Psoas muscle (tissue), 7 donors: ENCODE measurements at regions not wholly inside any gene's neighbourhood (a gene's known extent, or its start where the extent isn't known, plus 50 kb on each side); places are given as distances from the start of the nearest gene placed in this dataset.

Experiments
- ATAC-seq, 4 donors: fragments of 200-7000 bp; cut with Tn5 transposase; one replicate each; pipeline ENCODE4 v1.9.1; 2020; ENCODE audit warnings: moderate library complexity in 3 of 4, mild to moderate bottlenecking in 2 of 4
- DNase-seq, 2 donors: peaks; one replicate each; pipeline ENCODE4 v3.0.0-alpha.2; 2020
- H3K27ac ChIP-seq: fragments of 200-600 bp; one replicate; pipeline ENCODE4 v1.8.0; 2022
- H3K27me3 ChIP-seq, 3 donors: fragments of 200-600 bp in 1 of 3; one replicate each; pipeline versions ENCODE4 v1.6.1 to v1.8.0; 2013 to 2022; ENCODE audit warnings: low read length in 2 of 3, mild to moderate bottlenecking in 2 of 3, moderate library complexity in 1 of 3; ENCODE audit not compliant: insufficient read depth in 3 of 3
- H3K36me3 ChIP-seq, 2 donors: fragments of 200-600 bp in 1 of 2; one replicate each; pipeline versions ENCODE4 v1.6.1 to v1.8.0; 2013 to 2022; ENCODE audit warnings: low read depth in 1 of 2, mild to moderate bottlenecking in 1 of 2, moderate library complexity in 1 of 2; ENCODE audit not compliant: insufficient read depth in 1 of 2
- H3K4me1 ChIP-seq: fragments of 200-600 bp; one replicate; pipeline ENCODE4 v1.8.0; 2022
- H3K4me3 ChIP-seq: fragments of 200-600 bp; one replicate; pipeline ENCODE4 v1.8.0; 2022; ENCODE audit warnings: mild to moderate bottlenecking
- H3K9me3 ChIP-seq: fragments of 200-600 bp; one replicate; pipeline ENCODE4 v1.8.0; 2022
- WGBS, 3 donors: extraction: QIAGEN DNeasy Blood & Tissue Kit; methylation state at CpG; one replicate each; pipeline versions ENCODE4 v1.1.6 to v1.1.7; 2013; 5-methylcytosine and 5-hydroxymethylcytosine counted together
- intact Hi-C, 2 donors: fragments of 100-400 bp; cut with DNase I; formaldehyde crosslinking; loops; one replicate each; pipeline versions ENCODE4 v1.11.0 to v1.14.2; 2022
- TF ChIP-seq, protein P1 (sequence below): fragments of 200-600 bp; IDR thresholded peaks from one replicate; pipeline ENCODE4 v1.8.0; 2022; ENCODE audit warnings: antibody characterized with exemption
- donor health status: healthy with polysubstance abuse.
- donor health status: DM: no; HTN: no; CAD: no; lungs with moderate emphysema.
- donor health status: Bipolar disorder and iron deficiency.
- donor health status: healthy.
- donor health status: DM: yes; HTN: yes; CAD: no.
- donor health status: DM: no; HTN: no; CAD: no.
- donor health status: DM: yes; HTN: yes; CAD: no.

DNA sequence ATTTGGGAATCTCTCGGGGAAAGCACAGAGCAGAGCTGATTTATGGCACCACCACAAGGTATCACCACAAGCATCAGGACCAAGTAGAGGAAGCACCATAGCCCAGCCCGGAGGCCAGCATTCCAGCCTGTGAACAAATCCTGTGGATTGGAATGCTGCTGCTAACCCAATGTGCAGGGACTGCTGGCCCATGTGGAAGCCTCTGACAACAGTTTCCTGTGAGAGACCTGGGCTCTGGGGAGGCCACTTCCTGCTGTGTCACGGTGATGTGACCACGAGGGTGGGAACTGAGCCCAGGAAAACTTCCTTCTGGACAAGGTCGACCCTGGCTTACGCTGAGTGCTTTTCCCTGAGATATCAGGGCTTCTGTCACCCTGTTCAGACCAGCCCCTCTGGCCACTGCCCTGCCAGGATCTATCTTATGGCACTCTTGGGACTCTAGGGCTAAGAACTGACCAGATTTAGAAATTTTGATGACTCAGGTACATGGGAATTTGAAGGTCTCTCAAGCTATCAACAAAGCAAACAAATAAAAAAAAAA is 88.3 kb upstream of the NGF start:
- TF ChIP-seq, protein P1, sequence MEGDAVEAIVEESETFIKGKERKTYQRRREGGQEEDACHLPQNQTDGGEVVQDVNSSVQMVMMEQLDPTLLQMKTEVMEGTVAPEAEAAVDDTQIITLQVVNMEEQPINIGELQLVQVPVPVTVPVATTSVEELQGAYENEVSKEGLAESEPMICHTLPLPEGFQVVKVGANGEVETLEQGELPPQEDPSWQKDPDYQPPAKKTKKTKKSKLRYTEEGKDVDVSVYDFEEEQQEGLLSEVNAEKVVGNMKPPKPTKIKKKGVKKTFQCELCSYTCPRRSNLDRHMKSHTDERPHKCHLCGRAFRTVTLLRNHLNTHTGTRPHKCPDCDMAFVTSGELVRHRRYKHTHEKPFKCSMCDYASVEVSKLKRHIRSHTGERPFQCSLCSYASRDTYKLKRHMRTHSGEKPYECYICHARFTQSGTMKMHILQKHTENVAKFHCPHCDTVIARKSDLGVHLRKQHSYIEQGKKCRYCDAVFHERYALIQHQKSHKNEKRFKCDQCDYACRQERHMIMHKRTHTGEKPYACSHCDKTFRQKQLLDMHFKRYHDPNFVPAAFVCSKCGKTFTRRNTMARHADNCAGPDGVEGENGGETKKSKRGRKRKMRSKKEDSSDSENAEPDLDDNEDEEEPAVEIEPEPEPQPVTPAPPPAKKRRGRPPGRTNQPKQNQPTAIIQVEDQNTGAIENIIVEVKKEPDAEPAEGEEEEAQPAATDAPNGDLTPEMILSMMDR, result no peak
- Histone ChIP-seq H3K4me3 (no peak overlapping the region), H3K4me1 (no peaks in the 10 kb centered on the region), H3K36me3 (no peaks in the 10 kb centered on the region), H3K27ac (no peak overlapping the region), H3K27me3 (no peaks in the 10 kb centered on the region), H3K9me3 (no peaks in the 10 kb centered on the region)
- WGBS, 3 donors, result 46 to 51% (median 49%) methylated on average over 6 of the region's 6 CpGs
- intact Hi-C loops, result no loop called here
- ATAC-seq (peak; percentile 43 to 75 (median 58)), DNase-seq (peak; percentile 62 to 84)

DNA sequence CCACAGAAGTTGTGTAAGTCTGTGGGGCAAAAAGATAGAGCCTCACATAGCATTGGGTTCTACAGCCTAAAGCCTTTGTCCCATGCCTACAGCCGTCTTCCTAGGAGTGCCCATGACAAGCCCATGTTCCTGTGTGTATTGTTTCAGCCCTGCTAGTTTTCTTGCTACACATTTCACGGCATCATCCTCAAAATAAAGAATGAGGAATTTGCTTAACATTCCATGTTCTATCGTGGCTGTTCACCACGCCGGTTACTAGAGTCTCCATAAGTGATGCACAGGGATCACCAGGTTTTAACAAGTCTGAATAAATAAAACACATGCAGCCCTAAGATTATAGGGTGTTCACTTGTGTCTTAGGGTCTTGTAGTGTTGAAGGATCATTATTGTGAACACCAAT is 87.4 kb upstream of the NGF start:
- Histone ChIP-seq H3K36me3 (no peaks in the 10 kb centered on the region), H3K4me3 (no peak overlapping the region), H3K9me3 (no peaks in the 10 kb centered on the region), H3K27me3 (no peaks in the 10 kb centered on the region), H3K4me1 (no peaks in the 10 kb centered on the region), H3K27ac (peak overlapping the region; percentile 16)
- ATAC-seq, result no peak
- intact Hi-C loops, result no loop called here
- TF ChIP-seq, protein P1, result no peak
- no peak for DNase-seq
- WGBS, 3 donors, result 81 to 87% (median 86%) methylated on average over 5 of the region's 5 CpGs

DNA sequence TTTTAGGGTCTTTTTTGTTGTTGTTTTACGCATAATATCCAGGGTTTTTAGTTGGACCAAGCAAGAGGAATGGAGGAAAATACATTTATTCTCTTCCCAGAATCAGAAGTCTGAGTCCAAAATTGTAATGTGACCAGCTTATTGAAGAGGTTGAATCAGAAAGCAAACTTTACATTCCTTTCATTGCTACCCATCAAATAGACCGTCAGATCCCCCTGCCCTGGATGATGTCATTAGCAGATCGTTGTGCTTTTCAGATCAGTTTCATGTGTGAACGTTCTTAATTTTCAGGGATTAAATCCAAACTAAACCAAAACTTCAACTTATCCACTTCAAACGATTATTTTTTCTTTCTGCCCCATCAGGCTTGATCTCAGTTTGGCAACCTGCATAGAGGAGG is 85.7 kb upstream of the NGF start:
- H3K27ac ChIP-seq, result no peak overlapping the region
- H3K4me1 ChIP-seq, result no peaks in the 10 kb centered on the region
- ATAC-seq (no peak), DNase-seq (no peak)
- TF ChIP-seq, protein P1, result no peak
- intact Hi-C loops, result no loop called here
- no peaks in the 10 kb centered on the region for H3K9me3 ChIP-seq
- H3K4me3 ChIP-seq, result no peak overlapping the region
- no peaks in the 10 kb centered on the region for H3K27me3 ChIP-seq
- H3K36me3 ChIP-seq, result no peaks in the 10 kb centered on the region
- WGBS, 3 donors, result 50 to 61% (median 57%) methylated on average over 5 of the region's 5 CpGs

DNA sequence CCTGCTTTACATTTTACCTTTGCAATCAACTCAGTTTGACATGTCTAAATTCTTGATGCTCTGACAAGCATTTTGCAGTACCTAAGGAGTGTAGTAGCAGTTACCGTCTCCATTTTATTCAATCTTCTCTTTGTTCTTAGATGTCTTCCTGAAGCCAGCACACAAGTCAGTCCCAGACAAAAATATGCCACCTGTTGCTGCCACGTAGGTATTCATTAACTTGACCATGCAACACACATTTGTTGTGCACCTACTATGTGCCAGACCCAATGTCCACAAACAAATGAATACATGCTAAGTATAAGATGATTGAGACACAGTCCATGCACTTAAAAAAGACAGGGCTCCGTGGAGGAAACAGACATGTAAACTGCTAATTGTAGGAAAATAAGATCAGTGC is 81.5 kb upstream of the NGF start:
- TF ChIP-seq, protein P1, result no peak

DNA sequence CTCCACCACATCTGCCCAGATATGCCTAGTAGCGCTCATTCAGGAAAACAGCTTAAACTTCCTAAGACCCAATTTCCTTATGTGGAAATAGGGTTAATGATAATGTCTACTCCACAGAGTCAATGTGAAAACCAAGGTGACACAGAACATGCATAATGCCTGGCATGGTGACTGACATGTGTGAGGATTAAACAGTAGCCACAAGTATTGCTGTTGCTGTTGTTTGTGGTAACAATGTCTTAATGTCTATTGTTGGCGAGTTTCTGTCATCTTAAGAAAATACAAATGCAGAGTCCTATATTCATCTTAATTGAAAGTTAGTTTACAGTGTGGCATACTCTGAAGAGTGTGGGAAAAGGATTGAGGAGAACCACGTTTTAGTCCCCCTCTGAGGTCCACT is 75.6 kb upstream of the NGF start:
- no peaks in the 10 kb centered on the region for H3K36me3 ChIP-seq
- H3K27ac ChIP-seq, result no peak overlapping the region
- 74 to 80% (median 80%) methylated on average over 3 of the region's 3 CpGs for WGBS, 3 donors
- DNase-seq (no peak), ATAC-seq (no peak)
- intact Hi-C loops, result no loop called here
- TF ChIP-seq, protein P1, result no peak
- no peaks in the 10 kb centered on the region for H3K4me1 ChIP-seq
- H3K27me3 ChIP-seq, result no peaks in the 10 kb centered on the region
- H3K4me3 ChIP-seq, result no peak overlapping the region
- H3K9me3 ChIP-seq, result no peaks in the 10 kb centered on the region

More for the DNA sequence above, 81.5 kb upstream of the NGF start:
- Histone ChIP-seq H3K9me3 (no peaks in the 10 kb centered on the region), H3K27ac (no peak overlapping the region), H3K4me1 (no peaks in the 10 kb centered on the region), H3K36me3 (no peaks in the 10 kb centered on the region), H3K4me3 (no peak overlapping the region), H3K27me3 (no peaks in the 10 kb centered on the region)
- WGBS, 3 donors, result 45 to 63% (median 47%) methylated on average over 3 of the region's 3 CpGs
- ATAC-seq, result no peak
- intact Hi-C loops, result no loop called here
- DNase-seq, result no peak
